OCI-LY7 (cell line): ENCODE measurements at regions not wholly inside any gene's neighbourhood (a gene's known extent, or its start where the extent isn't known, plus 50 kb on each side); places are given as distances from the start of the nearest gene placed in this dataset.
"Not testable (repeated sequence)": the region's sequence is repeated elsewhere in the genome, so short reads cannot be mapped to it uniquely, and the experiment has no call there.

ENCODE experiments used
- CTCF ChIP-seq: fragments of 200-600 bp; sonication (generic); conservative IDR thresholded peaks from 2 replicates; pipeline ENCODE4 v1.5.1; 2014; ENCODE audit warnings: mild to moderate bottlenecking, antibody characterized with exemption, low read length, moderate library complexity, mixed read lengths
- EZH2phosphoT487 ChIP-seq: fragments of 200-600 bp; sonication (generic); IDR thresholded peaks from 2 replicates; pipeline ENCODE4 v1.6.1; 2018; ENCODE audit warnings: low read depth, borderline replicate concordance, mild to moderate bottlenecking, mixed run types, antibody characterized with exemption, low read length, moderate library complexity, mixed read lengths

DNA sequence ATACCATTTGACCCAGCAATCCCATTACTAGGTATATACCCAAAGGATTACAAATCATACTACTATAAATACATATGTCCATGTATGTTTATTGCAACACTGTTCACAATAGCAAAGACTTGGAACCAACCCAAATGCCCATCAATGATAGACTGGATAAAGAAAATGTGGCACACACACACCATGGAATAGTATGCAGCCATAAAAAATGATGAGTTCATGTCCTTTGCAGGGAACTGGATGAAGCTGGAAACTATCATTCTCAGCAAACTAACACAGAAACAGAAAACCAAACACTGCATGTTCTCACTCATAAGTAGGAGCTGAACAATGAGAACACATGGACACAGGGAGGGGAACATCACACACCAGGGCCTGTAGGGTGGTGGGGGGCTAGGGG lies 127.7 kb upstream of the ARG1 start:
- TF ChIP-seq CTCF, EZH2phosphoT487: not testable (repeated sequence)
